ENCODE measurements at regions not wholly inside any gene's neighbourhood (a gene's known extent, or its start where the extent isn't known, plus 50 kb on each side); places are given as distances from the start of the nearest gene placed in this dataset.

DNA sequence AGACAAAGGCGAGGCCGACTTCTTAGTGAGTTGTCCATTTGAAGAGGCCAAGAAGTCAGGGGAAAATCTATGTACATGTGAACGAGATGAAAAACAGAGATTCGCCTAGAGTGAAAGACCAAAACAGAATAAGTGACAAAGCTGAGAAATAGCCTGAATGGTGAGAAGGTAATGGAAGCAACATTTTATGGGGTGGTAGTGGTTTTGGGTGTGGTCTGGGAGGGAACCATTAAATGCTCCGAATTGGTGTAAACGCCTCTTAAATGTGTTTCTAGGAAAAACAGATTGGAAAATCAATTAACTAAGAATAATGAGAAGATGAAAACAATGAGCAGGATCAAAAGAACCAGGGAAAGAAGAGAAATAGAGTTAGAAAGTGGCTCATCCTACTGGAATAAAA, 83.8 kb upstream of the MANSC4 start:
- ChIA-PET CTCF (interaction anchor here (1.4 kb wide), 1 partner anchor 23 kb away, joined by 3 read pairs; no protein-coding TSS in a partner anchor), POLR2A (ENCODE audit: unreplicated experiment) (no interaction called here)
- Histone ChIP-seq H3K56ac (ENCODE audit: extremely low read depth, insufficient read depth, low read length) (no peak overlapping the region), H4K20me1 (ENCODE audit: insufficient read depth, low read length) (no peaks in the 10 kb centered on the region), H3K27me3 (ENCODE audit: control insufficient read depth, insufficient read depth, low read length) (no peaks in the 10 kb centered on the region), H2BK15ac (ENCODE audit: low read depth, low read length) (no peak overlapping the region), H2AFZ (replicated peaks; ENCODE audit: low read length, poor library complexity) (no peak overlapping the region), H3K9ac (ENCODE audit: low read depth, low read length) (no peak overlapping the region), H3K4me2 (ENCODE audit: low read depth, low read length) (no peak overlapping the region), H2BK120ac (ENCODE audit: low read depth, low read length) (no peak overlapping the region), H3K18ac (ENCODE audit: low read depth, low read length) (peak overlapping the region; percentile 28; the same call in 1 of the 2 replicates), H3K14ac (replicated peaks; ENCODE audit: low read depth, low read length) (no peak overlapping the region), H4K8ac (ENCODE audit: low read depth in 2 of 2, low read length in 2 of 2) (no peak overlapping the region), H2BK20ac (ENCODE audit: low read depth, low read length) (no peak overlapping the region), H4K5ac (ENCODE audit: low read depth, low read length) (no peak overlapping the region), H3K4me1 (ENCODE audit: control insufficient read depth, insufficient read depth, low read length) (peaks cover 8% of the 10 kb centered on the region), H3K27ac (ENCODE audit: insufficient read depth, low read length) (no peak overlapping the region), H2BK5ac (ENCODE audit: low read depth, low read length, poor library complexity, severe bottlenecking) (no peak overlapping the region), H2AK9ac (replicated peaks; ENCODE audit: low read depth, low read length, poor library complexity) (no peak overlapping the region), H3K9me3 (ENCODE audit: control insufficient read depth, insufficient read depth, low read length) (no peaks in the 10 kb centered on the region), H3K23ac (ENCODE audit: low read depth, low read length) (no peak overlapping the region), H3K4me3 (ENCODE audit: insufficient read depth, low read depth, low read length) (no peak overlapping the region), H2AK5ac (ENCODE audit: low read depth, low read length) (peak overlapping the region; percentile 15; the same call in 1 of the 2 replicates), H3K9me1 (ENCODE audit: insufficient read depth, low read length) (peaks cover 4% of the 10 kb centered on the region), H3K79me1 (ENCODE audit: low read depth in 1 of 2, low read length in 2 of 2) (no peaks in the 10 kb centered on the region), H3K4ac (ENCODE audit: low read depth, low read length) (no peak overlapping the region; the same call in 1 of the 2 replicates), H4K91ac (ENCODE audit: insufficient read depth, low read depth, low read length) (no peak overlapping the region), H3K36me3 (ENCODE audit: control insufficient read depth, insufficient read depth, low read length) (no peaks in the 10 kb centered on the region)
- TF ChIP-seq RFX5 (IDR thresholded peaks at IDR 0.05; ENCODE audit: low read depth, low read length) (no peak), BHLHE40 (IDR thresholded peaks at IDR 0.05; ENCODE audit: low read depth, low read length) (no peak)
- in situ Hi-C loops (cut with MboI; ENCODE audit: low sequenced_read_pairs), result no loop called here
- BruUV-seq (replicated peaks), result no TSS peak
- ATAC-seq (ENCODE audit: low read depth) (no peak), DNase-seq (no peak)
- WGBS, 2 experiments (ENCODE audit: extremely low coverage in 2 of 2, insufficient read length in 1 of 2), result 100% methylated on average over 6 of the region's 6 CpGs; no CpG with 5 or more reads in 1 of the 2 experiments
- intact Hi-C loops (cut with micrococcal nuclease), result no loop called here
- dilution Hi-C loops (cut with HindIII; ENCODE audit: low sequenced_read_pairs, unreplicated experiment), result no loop called here

All from IMR-90 (cell line).